ENCODE measurements at regions not wholly inside any gene's neighbourhood (a gene's known extent, or its start where the extent isn't known, plus 50 kb on each side); places are given as distances from the start of the nearest gene placed in this dataset.

- no peaks in the 10 kb centered on the region for H3K27me3 ChIP-seq (ENCODE audit: control insufficient read depth, insufficient read depth, low read length)
- no peak for DNase-seq
Observed at GRCh38 chr2:22683914-22684313, 701.1 kb upstream of the KLHL29 start.

GRCh38 chr2:22690096-22690495, 694.9 kb upstream of the KLHL29 start:
- Histone ChIP-seq H3K36me3 (replicated peaks; ENCODE audit: control insufficient read depth, insufficient read depth, low read length) (no peaks in the 10 kb centered on the region), H3K4me3 (ENCODE audit: insufficient read depth, low read depth, low read length) (no peak overlapping the region), H3K27me3 (ENCODE audit: control insufficient read depth, insufficient read depth, low read length) (no peaks in the 10 kb centered on the region)
- no peak for DNase-seq

More at GRCh38 chr2:22683914-22684313, 701.1 kb upstream of the KLHL29 start:
- Histone ChIP-seq H3K36me3 (replicated peaks; ENCODE audit: control insufficient read depth, insufficient read depth, low read length) (no peaks in the 10 kb centered on the region), H3K4me3 (ENCODE audit: insufficient read depth, low read depth, low read length) (no peak overlapping the region)

GRCh38 chr2:22691666-22692065, 693.3 kb upstream of the KLHL29 start:
- no peak overlapping the region for H3K4me3 ChIP-seq (ENCODE audit: insufficient read depth, low read depth, low read length)
- H3K27me3 ChIP-seq (ENCODE audit: control insufficient read depth, insufficient read depth, low read length), result no peaks in the 10 kb centered on the region
- no peaks in the 10 kb centered on the region for H3K36me3 ChIP-seq (replicated peaks; ENCODE audit: control insufficient read depth, insufficient read depth, low read length)
- no peak for DNase-seq

GRCh38 chr2:22692746-22693145, 692.2 kb upstream of the KLHL29 start:
- no peak overlapping the region for H3K4me3 ChIP-seq (ENCODE audit: insufficient read depth, low read depth, low read length)

GRCh38 chr2:22694300-22694699, 690.7 kb upstream of the KLHL29 start:
- no peak overlapping the region for H3K4me3 ChIP-seq (ENCODE audit: insufficient read depth, low read depth, low read length)
- no peaks in the 10 kb centered on the region for H3K36me3 ChIP-seq (replicated peaks; ENCODE audit: control insufficient read depth, insufficient read depth, low read length)
- DNase-seq, result no peak

More at GRCh38 chr2:22692746-22693145, 692.2 kb upstream of the KLHL29 start:
- DNase-seq, result no peak
- no peaks in the 10 kb centered on the region for H3K36me3 ChIP-seq (replicated peaks; ENCODE audit: control insufficient read depth, insufficient read depth, low read length)
- no peaks in the 10 kb centered on the region for H3K27me3 ChIP-seq (ENCODE audit: control insufficient read depth, insufficient read depth, low read length)

GRCh38 chr2:22694856-22695255, 690.1 kb upstream of the KLHL29 start:
- no peaks in the 10 kb centered on the region for H3K27me3 ChIP-seq (ENCODE audit: control insufficient read depth, insufficient read depth, low read length)
- peak; percentile 39 for DNase-seq
- no peaks in the 10 kb centered on the region for H3K36me3 ChIP-seq (replicated peaks; ENCODE audit: control insufficient read depth, insufficient read depth, low read length)
- no peak overlapping the region for H3K4me3 ChIP-seq (ENCODE audit: insufficient read depth, low read depth, low read length)

More at GRCh38 chr2:22694300-22694699, 690.7 kb upstream of the KLHL29 start:
- no peaks in the 10 kb centered on the region for H3K27me3 ChIP-seq (ENCODE audit: control insufficient read depth, insufficient read depth, low read length)

GRCh38 chr2:22697054-22697788, 687.8 kb upstream of the KLHL29 start:
- Histone ChIP-seq H3K4me3 (ENCODE audit: insufficient read depth, low read depth, low read length) (no peak overlapping the region), H3K27me3 (ENCODE audit: control insufficient read depth, insufficient read depth, low read length) (no peaks in the 10 kb centered on the region), H3K36me3 (replicated peaks; ENCODE audit: control insufficient read depth, insufficient read depth, low read length) (no peaks in the 10 kb centered on the region)
- no peak for DNase-seq

- Histone ChIP-seq H3K27me3 (ENCODE audit: control insufficient read depth, insufficient read depth, low read length) (no peaks in the 10 kb centered on the region), H3K4me3 (ENCODE audit: insufficient read depth, low read depth, low read length) (no peak overlapping the region), H3K36me3 (replicated peaks; ENCODE audit: control insufficient read depth, insufficient read depth, low read length) (no peaks in the 10 kb centered on the region)
- DNase-seq, result no peak
Observed at GRCh38 chr2:22701561-22702160, 683.3 kb upstream of the KLHL29 start.

GRCh38 chr2:22703286-22703920, 681.6 kb upstream of the KLHL29 start:
- DNase-seq, result no peak
- Histone ChIP-seq H3K27me3 (ENCODE audit: control insufficient read depth, insufficient read depth, low read length) (no peaks in the 10 kb centered on the region), H3K4me3 (ENCODE audit: insufficient read depth, low read depth, low read length) (no peak overlapping the region), H3K36me3 (replicated peaks; ENCODE audit: control insufficient read depth, insufficient read depth, low read length) (no peaks in the 10 kb centered on the region)

- H3K36me3 ChIP-seq (replicated peaks; ENCODE audit: control insufficient read depth, insufficient read depth, low read length), result no peaks in the 10 kb centered on the region
- H3K27me3 ChIP-seq (ENCODE audit: control insufficient read depth, insufficient read depth, low read length), result no peaks in the 10 kb centered on the region
- DNase-seq, result no peak
- no peak overlapping the region for H3K4me3 ChIP-seq (ENCODE audit: insufficient read depth, low read depth, low read length)
Observed at GRCh38 chr2:22719396-22719795, 665.6 kb upstream of the KLHL29 start.

- Histone ChIP-seq H3K4me3 (ENCODE audit: insufficient read depth, low read depth, low read length) (no peak overlapping the region), H3K27me3 (ENCODE audit: control insufficient read depth, insufficient read depth, low read length) (no peaks in the 10 kb centered on the region), H3K36me3 (replicated peaks; ENCODE audit: control insufficient read depth, insufficient read depth, low read length) (no peaks in the 10 kb centered on the region)
- DNase-seq, result no peak
Observed at GRCh38 chr2:22729466-22729865, 655.5 kb upstream of the KLHL29 start.

GRCh38 chr2:22734373-22735045, 650.5 kb upstream of the KLHL29 start:
- no peaks in the 10 kb centered on the region for H3K36me3 ChIP-seq (replicated peaks; ENCODE audit: control insufficient read depth, insufficient read depth, low read length)
- H3K27me3 ChIP-seq (ENCODE audit: control insufficient read depth, insufficient read depth, low read length), result no peaks in the 10 kb centered on the region
- H3K4me3 ChIP-seq (ENCODE audit: insufficient read depth, low read depth, low read length), result no peak overlapping the region
- DNase-seq, result no peak

- no peak for DNase-seq
- Histone ChIP-seq H3K27me3 (ENCODE audit: control insufficient read depth, insufficient read depth, low read length) (no peaks in the 10 kb centered on the region), H3K4me3 (ENCODE audit: insufficient read depth, low read depth, low read length) (no peak overlapping the region), H3K36me3 (replicated peaks; ENCODE audit: control insufficient read depth, insufficient read depth, low read length) (no peaks in the 10 kb centered on the region)
Observed at GRCh38 chr2:22737144-22737543, 647.8 kb upstream of the KLHL29 start.

- Histone ChIP-seq H3K27me3 (ENCODE audit: control insufficient read depth, insufficient read depth, low read length) (no peaks in the 10 kb centered on the region), H3K36me3 (replicated peaks; ENCODE audit: control insufficient read depth, insufficient read depth, low read length) (no peaks in the 10 kb centered on the region), H3K4me3 (ENCODE audit: insufficient read depth, low read depth, low read length) (no peak overlapping the region)
- DNase-seq, result no peak
Observed at GRCh38 chr2:22741216-22741615, 643.8 kb upstream of the KLHL29 start.

- H3K4me3 ChIP-seq (ENCODE audit: insufficient read depth, low read depth, low read length), result no peak overlapping the region
- no peaks in the 10 kb centered on the region for H3K36me3 ChIP-seq (replicated peaks; ENCODE audit: control insufficient read depth, insufficient read depth, low read length)
- DNase-seq, result no peak
- no peaks in the 10 kb centered on the region for H3K27me3 ChIP-seq (ENCODE audit: control insufficient read depth, insufficient read depth, low read length)
Observed at GRCh38 chr2:22748909-22749308, 636.1 kb upstream of the KLHL29 start.

Data from H7 (cell line).